Choroid plexus epithelial cell (primary cell): ENCODE measurements at regions not wholly inside any gene's neighbourhood (a gene's known extent, or its start where the extent isn't known, plus 50 kb on each side); places are given as distances from the start of the nearest gene placed in this dataset.

Experiments used
- DNase-seq: peaks from one replicate; pipeline ENCODE4 v3.0.0-alpha.2; 2010; ENCODE audit warnings: low read depth
- H3K4me3 ChIP-seq: 2 replicates; pipeline ENCODE4 v1.5.1; 2011; ENCODE audit warnings: low read depth, mild to moderate bottlenecking, control low read depth, low read length, moderate library complexity
- TF ChIP-seq, protein P1 (sequence below): conservative IDR thresholded peaks from 2 replicates; pipeline ENCODE4 v1.5.1; 2011; ENCODE audit warnings: low read depth, mild to moderate bottlenecking, control low read depth, inconsistent platforms, low read length, moderate library complexity

DNA sequence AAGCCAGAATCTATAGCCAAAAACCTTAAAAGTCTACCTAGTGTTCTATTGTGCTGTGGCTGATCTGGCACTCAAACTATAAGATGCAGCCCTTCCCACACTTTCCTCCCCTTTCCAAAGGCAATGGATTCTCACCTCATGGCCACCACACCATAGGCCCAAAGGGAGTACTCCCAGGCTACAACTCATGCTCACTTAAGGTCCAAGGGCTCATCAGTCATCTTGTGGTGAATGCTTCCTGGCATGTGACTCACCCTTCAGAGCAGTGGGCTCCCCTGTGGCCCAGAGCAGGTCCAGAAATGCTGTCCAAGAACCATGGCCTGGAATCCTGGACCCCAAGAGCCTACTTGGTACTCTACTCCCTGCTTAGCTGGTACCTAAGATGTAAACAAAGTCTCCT lies 181.0 kb downstream of the CHRDL1 start:
- no peak overlapping the region for H3K4me3 ChIP-seq
- TF ChIP-seq, protein P1, sequence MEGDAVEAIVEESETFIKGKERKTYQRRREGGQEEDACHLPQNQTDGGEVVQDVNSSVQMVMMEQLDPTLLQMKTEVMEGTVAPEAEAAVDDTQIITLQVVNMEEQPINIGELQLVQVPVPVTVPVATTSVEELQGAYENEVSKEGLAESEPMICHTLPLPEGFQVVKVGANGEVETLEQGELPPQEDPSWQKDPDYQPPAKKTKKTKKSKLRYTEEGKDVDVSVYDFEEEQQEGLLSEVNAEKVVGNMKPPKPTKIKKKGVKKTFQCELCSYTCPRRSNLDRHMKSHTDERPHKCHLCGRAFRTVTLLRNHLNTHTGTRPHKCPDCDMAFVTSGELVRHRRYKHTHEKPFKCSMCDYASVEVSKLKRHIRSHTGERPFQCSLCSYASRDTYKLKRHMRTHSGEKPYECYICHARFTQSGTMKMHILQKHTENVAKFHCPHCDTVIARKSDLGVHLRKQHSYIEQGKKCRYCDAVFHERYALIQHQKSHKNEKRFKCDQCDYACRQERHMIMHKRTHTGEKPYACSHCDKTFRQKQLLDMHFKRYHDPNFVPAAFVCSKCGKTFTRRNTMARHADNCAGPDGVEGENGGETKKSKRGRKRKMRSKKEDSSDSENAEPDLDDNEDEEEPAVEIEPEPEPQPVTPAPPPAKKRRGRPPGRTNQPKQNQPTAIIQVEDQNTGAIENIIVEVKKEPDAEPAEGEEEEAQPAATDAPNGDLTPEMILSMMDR, result no peak
- no peak for DNase-seq
